Heart left ventricle (tissue), 16 donors: ENCODE measurements at regions not wholly inside any gene's neighbourhood (a gene's known extent, or its start where the extent isn't known, plus 50 kb on each side); places are given as distances from the start of the nearest gene placed in this dataset.
A peak's percentile ranks its signal among the peaks of the same experiment; 100 is the strongest.

Source experiments
- ATAC-seq, 4 donors: fragments of 200-7000 bp; cut with Tn5 transposase; one replicate each; pipeline ENCODE4 v1.9.1; 2020 to 2022; ENCODE audit warnings: moderate library complexity in 4 of 4, mild to moderate bottlenecking in 3 of 4, moderate number of reproducible peaks in 1 of 4
- DNase-seq, 5 donors: peaks; one replicate each; pipeline ENCODE4 v3.0.0-alpha.2; 2020
- H3K27ac ChIP-seq, 12 donors: fragments of 200-600 bp; sonication (generic) in 4 of 12; one replicate each; pipeline versions ENCODE4 v1.5.0 to v1.8.0; 2016 to 2022; ENCODE audit warnings: mild to moderate bottlenecking in 2 of 12
- H3K27me3 ChIP-seq, 9 donors: fragments of 200-600 bp; sonication (generic) in 2 of 9; one replicate each; pipeline versions ENCODE4 v1.5.1 to v1.8.0; 2016 to 2022; ENCODE audit warnings: mild to moderate bottlenecking in 3 of 9
- H3K36me3 ChIP-seq, 9 donors: fragments of 200-600 bp; sonication (generic) in 2 of 9; one replicate each; pipeline versions ENCODE4 v1.5.0 to v1.8.0; 2018 to 2022; ENCODE audit warnings: mild to moderate bottlenecking in 2 of 9
- H3K4me1 ChIP-seq, 12 donors: fragments of 200-600 bp; sonication (generic) in 4 of 12; one replicate each; pipeline versions ENCODE4 v1.5.0 to v1.8.0; 2016 to 2022; ENCODE audit warnings: mild to moderate bottlenecking in 3 of 12
- H3K4me3 ChIP-seq, 12 donors: fragments of 200-600 bp; sonication (generic) in 4 of 12; one replicate each; pipeline versions ENCODE4 v1.5.0 to v1.8.0; 2017 to 2022; ENCODE audit warnings: mild to moderate bottlenecking in 9 of 12, moderate library complexity in 4 of 12
- H3K9me3 ChIP-seq, 12 donors: fragments of 200-600 bp; sonication (generic) in 4 of 12; one replicate each; pipeline versions ENCODE4 v1.5.0 to v1.8.0; 2016 to 2022; ENCODE audit warnings: mild to moderate bottlenecking in 1 of 12
- CTCF ChIP-seq, 12 donors: fragments of 200-600 bp; sonication (generic) in 4 of 12; IDR thresholded peaks; one replicate each; pipeline versions ENCODE4 v1.5.0 to v1.8.0; 2018 to 2022; ENCODE audit warnings: antibody characterized with exemption in 12 of 12, mild to moderate bottlenecking in 5 of 12
- POLR2A ChIP-seq, 2 donors: fragments of 450-650 bp; IDR thresholded peaks; one replicate each; pipeline ENCODE4 v1.6.1; 2017; ENCODE audit warnings: antibody characterized with exemption in 2 of 2, mild to moderate bottlenecking in 2 of 2, moderate library complexity in 2 of 2
- WGBS, 4 donors: extraction: QIAGEN DNeasy Blood & Tissue Kit in 2 of 4; methylation state at CpG; one replicate each; pipeline versions ENCODE4 v1.1.5 to v1.1.7; 2013 to 2018; 5-methylcytosine and 5-hydroxymethylcytosine counted together
- intact Hi-C, 10 donors: fragments of 100-400 bp; cut with DNase I; formaldehyde crosslinking; loops; one replicate each; pipeline versions ENCODE4 v1.11.1 to v1.14.2; 2022
- donor health status: ischemic (EF 13 %, LVEDD 7.1; RV severe dilation, severe dysfunction).
- donor health status: healthy with polysubstance abuse.
- donor health status: DM: no; HTN: yes; CAD: no.
- donor health status: DM: no; HTN: no; CAD: no.
- donor health status: ischemic (EF 25% LVEDD 6.9; RV normal size, moderate dysfunction).
- donor health status: ischemic (EF 25% LVEDD 5.7; RV mildly dilated, moderate dysfunction).
- donor health status: healthy.
- donor health status: DM: yes; HTN: yes; CAD: no.
- donor health status: ischemic (EF 35%, LVEDD 5.7; RV mildly dilated, moderate dysfunction).
- donor health status: nonischemic (EF 11% LVEDD 7.7; RV severe dilation, severe dysfunction).
- donor health status: DM: yes; HTN: yes; CAD: no.
- donor health status: PGD.
- donor health status: ischemic (EF 29% LVEDD 5.4; RV normal size, mild dysfunction).
- donor health status: nonischemic (EF 23%, LVEDD 6.1; RV moderate dilation, normal function).

- no peak for TF ChIP-seq CTCF (IDR thresholded peaks at IDR 0.05)
- TF ChIP-seq POLR2A (IDR thresholded peaks at IDR 0.05): no peak
- Histone ChIP-seq H3K4me3 (no peak overlapping the region), H3K9me3 (no peaks in the 10 kb centered on the region), H3K27ac (no peak overlapping the region), H3K4me1 (no peaks in the 10 kb centered on the region), H3K27me3 (no peaks in the 10 kb centered on the region), H3K36me3 (no peaks in the 10 kb centered on the region)
- WGBS, 4 donors: 0 to 24% (median 11%) methylated on average over 1 of the region's 1 CpG
- ATAC-seq: no peak
- intact Hi-C loops: no loop called here
- DNase-seq: no peak
These were observed 70.1 kb downstream of the KCNJ2 start for GRCh38 chr17:70239391-70239826.

GRCh38 chr17:70241071-70241470 lies 71.7 kb downstream of the KCNJ2 start:
- TF ChIP-seq POLR2A (IDR thresholded peaks at IDR 0.05) (no peak), CTCF (IDR thresholded peaks at IDR 0.05) (no peak)
- Histone ChIP-seq H3K27me3 (no peaks in the 10 kb centered on the region), H3K4me1 (no peaks in the 10 kb centered on the region), H3K4me3 (no peak overlapping the region), H3K27ac (no peak overlapping the region), H3K36me3 (no peaks in the 10 kb centered on the region), H3K9me3 (no peaks in the 10 kb centered on the region)
- intact Hi-C loops: no loop called here
- DNase-seq (no peak), ATAC-seq (no peak)
- 79 to 88% (median 86%) methylated on average over 6 of the region's 6 CpGs for WGBS, 4 donors

GRCh38 chr17:70242781-70243437 lies 73.6 kb downstream of the KCNJ2 start:
- no peak overlapping the region for H3K4me3 ChIP-seq
- WGBS, 4 donors: 72 to 83% (median 75%) methylated on average over 7 of the region's 7 CpGs
- intact Hi-C loops: no loop called here
- no peak overlapping the region for H3K27ac ChIP-seq
- no peak for TF ChIP-seq POLR2A (IDR thresholded peaks at IDR 0.05)
- no peaks in the 10 kb centered on the region for H3K36me3 ChIP-seq
- DNase-seq (no peak), ATAC-seq (no peak)
- H3K27me3 ChIP-seq: no peaks in the 10 kb centered on the region
- peaks cover 0 to 5% (median 0%) of the 10 kb centered on the region in 12 donors for H3K9me3 ChIP-seq
- H3K4me1 ChIP-seq: no peaks in the 10 kb centered on the region

- ATAC-seq: no peak
- intact Hi-C loops: no loop called here
- TF ChIP-seq POLR2A (IDR thresholded peaks at IDR 0.05) (no peak), CTCF (IDR thresholded peaks at IDR 0.05) (peak in 1 of 12 donors; percentile 10)
- no peaks in the 10 kb centered on the region for H3K36me3 ChIP-seq
- H3K4me3 ChIP-seq: no peak overlapping the region
- WGBS, 4 donors: 46 to 51% (median 48%) methylated on average over 2 of the region's 2 CpGs
- peaks cover 0 to 9% (median 0%) of the 10 kb centered on the region in 12 donors for H3K9me3 ChIP-seq
- H3K27me3 ChIP-seq: no peaks in the 10 kb centered on the region
- no peak overlapping the region for H3K27ac ChIP-seq
- no peaks in the 10 kb centered on the region for H3K4me1 ChIP-seq
- no peak for DNase-seq
These were observed 82.4 kb downstream of the KCNJ2 start for GRCh38 chr17:70251706-70252105.
